ENCODE measurements at regions not wholly inside any gene's neighbourhood (a gene's known extent, or its start where the extent isn't known, plus 50 kb on each side); places are given as distances from the start of the nearest gene placed in this dataset.

- TF ChIP-seq CTCF (conservative IDR thresholded peaks at IDR 0.05) (no peak), ZFX (IDR thresholded peaks at IDR 0.05) (no peak)
Measured at GRCh38 chr3:95055288-95055687, 992.4 kb downstream of the NSUN3 start.

Data from C4-2B (cell line).